ENCODE measurements at regions not wholly inside any gene's neighbourhood (a gene's known extent, or its start where the extent isn't known, plus 50 kb on each side); places are given as distances from the start of the nearest gene placed in this dataset.

- Histone ChIP-seq H3K4me3 (ENCODE audit: low read length) (no peak overlapping the region), H3K27me3 (replicated peaks; ENCODE audit: control insufficient read depth, insufficient read depth, low read length) (no peaks in the 10 kb centered on the region), H3K4me1 (ENCODE audit: control insufficient read depth, insufficient read depth, low read length) (no peaks in the 10 kb centered on the region), H3K9me3 (ENCODE audit: control insufficient read depth, low read length) (peaks cover 10% of the 10 kb centered on the region), H3K36me3 (ENCODE audit: control insufficient read depth, insufficient read depth, low read length, severe bottlenecking) (no peaks in the 10 kb centered on the region), H3K9ac (ENCODE audit: low read length) (no peak overlapping the region)
- no peak for DNase-seq (ENCODE audit: low read depth)
Observed at GRCh38 chr6:84498905-84499304, 265.5 kb downstream of the TBX18 start.

GRCh38 chr6:84492241-84493165 is 265.1 kb upstream of the CEP162 start:
- DNase-seq (ENCODE audit: low read depth) = no peak
- Histone ChIP-seq H3K4me1 (ENCODE audit: control insufficient read depth, insufficient read depth, low read length) (peaks cover 10% of the 10 kb centered on the region), H3K36me3 (ENCODE audit: control insufficient read depth, insufficient read depth, low read length, severe bottlenecking) (no peaks in the 10 kb centered on the region), H3K4me3 (ENCODE audit: low read length) (no peak overlapping the region), H3K27me3 (replicated peaks; ENCODE audit: control insufficient read depth, insufficient read depth, low read length) (no peaks in the 10 kb centered on the region), H3K9ac (ENCODE audit: low read length) (no peak overlapping the region), H3K9me3 (ENCODE audit: control insufficient read depth, low read length) (no peaks in the 10 kb centered on the region)

- Histone ChIP-seq H3K27me3 (replicated peaks; ENCODE audit: control insufficient read depth, insufficient read depth, low read length) (no peaks in the 10 kb centered on the region), H3K36me3 (ENCODE audit: control insufficient read depth, insufficient read depth, low read length, severe bottlenecking) (no peaks in the 10 kb centered on the region), H3K4me3 (ENCODE audit: low read length) (no peak overlapping the region), H3K4me1 (ENCODE audit: control insufficient read depth, insufficient read depth, low read length) (peaks cover 10% of the 10 kb centered on the region), H3K9me3 (ENCODE audit: control insufficient read depth, low read length) (no peaks in the 10 kb centered on the region), H3K9ac (ENCODE audit: low read length) (no peak overlapping the region)
- DNase-seq (ENCODE audit: low read depth) = no peak
Observed at GRCh38 chr6:84489598-84489997, 262.2 kb upstream of the CEP162 start.

GRCh38 chr6:84486526-84486925 is 259.1 kb upstream of the CEP162 start:
- no peaks in the 10 kb centered on the region for H3K27me3 ChIP-seq (replicated peaks; ENCODE audit: control insufficient read depth, insufficient read depth, low read length)
- no peaks in the 10 kb centered on the region for H3K4me1 ChIP-seq (ENCODE audit: control insufficient read depth, insufficient read depth, low read length)
- H3K4me3 ChIP-seq (ENCODE audit: low read length) = no peak overlapping the region
- H3K9ac ChIP-seq (ENCODE audit: low read length) = no peak overlapping the region
- no peaks in the 10 kb centered on the region for H3K36me3 ChIP-seq (ENCODE audit: control insufficient read depth, insufficient read depth, low read length, severe bottlenecking)
- H3K9me3 ChIP-seq (ENCODE audit: control insufficient read depth, low read length) = no peaks in the 10 kb centered on the region
- no peak for DNase-seq (ENCODE audit: low read depth)

GRCh38 chr6:84469144-84469543 is 241.7 kb upstream of the CEP162 start:
- H3K27me3 ChIP-seq (replicated peaks; ENCODE audit: control insufficient read depth, insufficient read depth, low read length) = no peaks in the 10 kb centered on the region
- no peak overlapping the region for H3K9ac ChIP-seq (ENCODE audit: low read length)
- H3K36me3 ChIP-seq (ENCODE audit: control insufficient read depth, insufficient read depth, low read length, severe bottlenecking) = no peaks in the 10 kb centered on the region
- no peak overlapping the region for H3K4me3 ChIP-seq (ENCODE audit: low read length)
- no peak for DNase-seq (ENCODE audit: low read depth)
- H3K4me1 ChIP-seq (ENCODE audit: control insufficient read depth, insufficient read depth, low read length) = no peaks in the 10 kb centered on the region
- peaks cover 9% of the 10 kb centered on the region for H3K9me3 ChIP-seq (ENCODE audit: control insufficient read depth, low read length)

GRCh38 chr6:84467296-84467695 is 239.9 kb upstream of the CEP162 start:
- Histone ChIP-seq H3K27me3 (replicated peaks; ENCODE audit: control insufficient read depth, insufficient read depth, low read length) (no peaks in the 10 kb centered on the region), H3K4me3 (ENCODE audit: low read length) (no peak overlapping the region), H3K4me1 (ENCODE audit: control insufficient read depth, insufficient read depth, low read length) (peaks cover 9% of the 10 kb centered on the region), H3K9me3 (ENCODE audit: control insufficient read depth, low read length) (no peaks in the 10 kb centered on the region), H3K36me3 (ENCODE audit: control insufficient read depth, insufficient read depth, low read length, severe bottlenecking) (no peaks in the 10 kb centered on the region), H3K9ac (ENCODE audit: low read length) (no peak overlapping the region)
- no peak for DNase-seq (ENCODE audit: low read depth)

- Histone ChIP-seq H3K9ac (ENCODE audit: low read length) (no peak overlapping the region), H3K9me3 (ENCODE audit: control insufficient read depth, low read length) (no peaks in the 10 kb centered on the region), H3K4me3 (ENCODE audit: low read length) (no peak overlapping the region), H3K27me3 (replicated peaks; ENCODE audit: control insufficient read depth, insufficient read depth, low read length) (no peaks in the 10 kb centered on the region), H3K4me1 (ENCODE audit: control insufficient read depth, insufficient read depth, low read length) (peaks cover 13% of the 10 kb centered on the region), H3K36me3 (ENCODE audit: control insufficient read depth, insufficient read depth, low read length, severe bottlenecking) (no peaks in the 10 kb centered on the region)
- DNase-seq (ENCODE audit: low read depth) = peak; percentile 35
Observed at GRCh38 chr6:84466511-84466910, 239.1 kb upstream of the CEP162 start.

GRCh38 chr6:84464471-84464870 is 237.0 kb upstream of the CEP162 start:
- Histone ChIP-seq H3K4me1 (ENCODE audit: control insufficient read depth, insufficient read depth, low read length) (peaks cover 18% of the 10 kb centered on the region), H3K9ac (ENCODE audit: low read length) (no peak overlapping the region), H3K36me3 (ENCODE audit: control insufficient read depth, insufficient read depth, low read length, severe bottlenecking) (no peaks in the 10 kb centered on the region), H3K4me3 (ENCODE audit: low read length) (no peak overlapping the region), H3K27me3 (replicated peaks; ENCODE audit: control insufficient read depth, insufficient read depth, low read length) (no peaks in the 10 kb centered on the region), H3K9me3 (ENCODE audit: control insufficient read depth, low read length) (no peaks in the 10 kb centered on the region)
- DNase-seq (ENCODE audit: low read depth) = no peak

GRCh38 chr6:84462698-84463097 is 235.3 kb upstream of the CEP162 start:
- Histone ChIP-seq H3K4me1 (ENCODE audit: control insufficient read depth, insufficient read depth, low read length) (peaks cover 18% of the 10 kb centered on the region), H3K36me3 (ENCODE audit: control insufficient read depth, insufficient read depth, low read length, severe bottlenecking) (no peaks in the 10 kb centered on the region), H3K9ac (ENCODE audit: low read length) (no peak overlapping the region), H3K4me3 (ENCODE audit: low read length) (peak overlapping the region; percentile 18), H3K27me3 (replicated peaks; ENCODE audit: control insufficient read depth, insufficient read depth, low read length) (no peaks in the 10 kb centered on the region), H3K9me3 (ENCODE audit: control insufficient read depth, low read length) (no peaks in the 10 kb centered on the region)
- peak; percentile 67 for DNase-seq (ENCODE audit: low read depth)

GRCh38 chr6:84461461-84461860 is 234.0 kb upstream of the CEP162 start:
- H3K4me3 ChIP-seq (ENCODE audit: low read length) = no peak overlapping the region
- H3K9me3 ChIP-seq (ENCODE audit: control insufficient read depth, low read length) = no peaks in the 10 kb centered on the region
- peaks cover 18% of the 10 kb centered on the region for H3K4me1 ChIP-seq (ENCODE audit: control insufficient read depth, insufficient read depth, low read length)
- H3K27me3 ChIP-seq (replicated peaks; ENCODE audit: control insufficient read depth, insufficient read depth, low read length) = no peaks in the 10 kb centered on the region
- H3K36me3 ChIP-seq (ENCODE audit: control insufficient read depth, insufficient read depth, low read length, severe bottlenecking) = no peaks in the 10 kb centered on the region
- no peak for DNase-seq (ENCODE audit: low read depth)
- no peak overlapping the region for H3K9ac ChIP-seq (ENCODE audit: low read length)

- H3K4me3 ChIP-seq (ENCODE audit: low read length) = no peak overlapping the region
- peak; percentile 11 for DNase-seq (ENCODE audit: low read depth)
Observed at GRCh38 chr6:84460491-84460890, 233.0 kb upstream of the CEP162 start.

More at GRCh38 chr6:84460491-84460890, 233.0 kb upstream of the CEP162 start:
- Histone ChIP-seq H3K9me3 (ENCODE audit: control insufficient read depth, low read length) (no peaks in the 10 kb centered on the region), H3K9ac (ENCODE audit: low read length) (no peak overlapping the region), H3K36me3 (ENCODE audit: control insufficient read depth, insufficient read depth, low read length, severe bottlenecking) (no peaks in the 10 kb centered on the region), H3K4me1 (ENCODE audit: control insufficient read depth, insufficient read depth, low read length) (peaks cover 18% of the 10 kb centered on the region), H3K27me3 (replicated peaks; ENCODE audit: control insufficient read depth, insufficient read depth, low read length) (no peaks in the 10 kb centered on the region)

Data from adipocyte (in vitro differentiated cells).